K562 (cell line): ENCODE measurements at regions not wholly inside any gene's neighbourhood (a gene's known extent, or its start where the extent isn't known, plus 50 kb on each side); places are given as distances from the start of the nearest gene placed in this dataset.

ENCODE experiments used
- ATAC-seq: fragments of 200-7000 bp; cut with Tn5 transposase; 3 replicates; pipeline ENCODE4 v1.9.1; 2020; ENCODE audit warnings: moderate library complexity
- BruUV-seq: library from RNA; stranded (reverse); fragments of 400-500 nt; replicated peaks from 2 replicates; lab custom pipeline; 2021; lab: Mats Ljungman, UMichigan
- CTCF ChIA-PET: fragments of 300-600 bp; formaldehyde crosslinking; extraction: SDS; loops from one replicate; lab custom pipeline; 2021; ENCODE audit warnings: low intra/inter-chr PET ratio; lab: Yijun Ruan, JAX
- POLR2A ChIA-PET: fragments of 300-600, 350-650 bp; sonication (Branson Sonifier 250); formaldehyde crosslinking; extraction: SDS; loops from one replicate; lab custom pipeline; 2021; ENCODE audit warnings: antibody characterized with exemption, inconsistent platforms; lab: Yijun Ruan, JAX
- DNase-seq, 4 experiments: peaks; one replicate each; pipeline versions ENCODE4 v3.0.0 to v3.0.0-alpha.2; 2011 to 2018; ENCODE audit warnings: low spot score in 3 of 4, mixed read lengths in 3 of 4; ENCODE audit errors: extremely low read depth in 1 of 4
- FAIRE-seq: peaks from 2 replicates; lab custom pipeline; 2011; peaks lifted over from hg19 to GRCh38; lab: Jason Lieb, UNC
- H2AFZ ChIP-seq: 2 replicates; pipeline ENCODE4 v1.6.0; 2011; ENCODE audit warnings: low read depth, low read length, control low read depth, inconsistent platforms
- H3K27ac ChIP-seq: fragments of 200-600 bp; 3 replicates; pipeline ENCODE4 v1.8.0; 2011; ENCODE audit warnings: low read depth, mild to moderate bottlenecking, control low read depth, inconsistent platforms, low read length, moderate library complexity, mixed read lengths; ENCODE audit errors: extremely low read depth
- H3K27me3 ChIP-seq, 2 experiments: fragments of 300-600 bp in 1 of 2; 2 replicates in 1 of 2; 3 replicates in 1 of 2; pipeline versions ENCODE4 v1.6.0 to v1.8.0; 2011; ENCODE audit warnings: inconsistent platforms in 2 of 2, low read length in 2 of 2, mild to moderate bottlenecking in 1 of 2, mixed read lengths in 1 of 2, moderate library complexity in 1 of 2; ENCODE audit not compliant: control insufficient read depth in 2 of 2, insufficient read depth in 2 of 2
- H3K36me3 ChIP-seq: fragments of 300-600 bp; 3 replicates; pipeline ENCODE4 v1.8.0; 2011; ENCODE audit warnings: mild to moderate bottlenecking, low read length, inconsistent platforms; ENCODE audit not compliant: control insufficient read depth, insufficient read depth
- H3K4me1 ChIP-seq, 2 experiments: fragments of 200-600 bp in 1 of 2; replicated peaks in 1 of 2; 2 replicates in 1 of 2; 3 replicates in 1 of 2; pipeline versions ENCODE4 v1.5.1 to v1.8.0; 2011; ENCODE audit warnings: inconsistent platforms in 2 of 2, low read length in 2 of 2, mild to moderate bottlenecking in 1 of 2, mixed read lengths in 1 of 2, moderate library complexity in 1 of 2; ENCODE audit not compliant: control insufficient read depth in 2 of 2, insufficient read depth in 2 of 2
- H3K4me2 ChIP-seq: 2 replicates; pipeline ENCODE4 v1.6.1; 2011; ENCODE audit warnings: low read length, control low read depth, inconsistent platforms, mixed read lengths; ENCODE audit not compliant: insufficient read depth
- H3K4me3 ChIP-seq: fragments of 200-600 bp; sonication (generic), shearing (Covaris generic); 2 replicates; pipeline ENCODE4 v1.5.1; 2016; ENCODE audit warnings: control low read depth, inconsistent platforms
- H3K79me2 ChIP-seq: fragments of 200-600 bp; 3 replicates; pipeline ENCODE4 v1.8.0; 2011; ENCODE audit warnings: low read length, inconsistent platforms; ENCODE audit not compliant: control insufficient read depth, insufficient read depth
- H3K9ac ChIP-seq, 2 experiments: 2 replicates each; pipeline versions ENCODE4 v1.6.0 to v1.6.1; 2011; ENCODE audit warnings: low read depth in 2 of 2, low read length in 2 of 2, control low read depth in 1 of 2, inconsistent platforms in 1 of 2, mild to moderate bottlenecking in 1 of 2, mixed read lengths in 1 of 2; ENCODE audit not compliant: insufficient read depth in 1 of 2
- H3K9me1 ChIP-seq: one replicate; pipeline ENCODE4 v1.6.0; 2011; ENCODE audit warnings: inconsistent platforms, mild to moderate bottlenecking, low read length, moderate library complexity; ENCODE audit not compliant: control insufficient read depth, insufficient read depth
- H3K9me3 ChIP-seq: replicated peaks from 2 replicates; pipeline ENCODE4 v1.5.1; 2011; ENCODE audit warnings: low read depth, low read length, inconsistent platforms; ENCODE audit not compliant: control insufficient read depth, insufficient read depth
- H4K20me1 ChIP-seq: replicated peaks from 2 replicates; pipeline ENCODE4 v1.6.1; 2011; ENCODE audit warnings: low read length, inconsistent platforms, mixed read lengths; ENCODE audit not compliant: control insufficient read depth, insufficient read depth
- ETV5 ChIP-seq: sonication (generic); formaldehyde crosslinking; IDR thresholded peaks from 2 replicates; pipeline ENCODE4 v1.4.0; 2020; ENCODE audit warnings: low read depth, mild to moderate bottlenecking, missing genetic modification reagents
- MTF1 ChIP-seq: fragments of 250-450 bp; sonication (Bioruptor Pico); IDR thresholded peaks from 2 replicates; pipeline ENCODE4 v1.9.0; 2021; ENCODE audit warnings: moderate library complexity, mild to moderate bottlenecking, inconsistent platforms, borderline replicate concordance
- NCOR1 ChIP-seq: fragments of 450-650 bp; IDR thresholded peaks from 2 replicates; pipeline ENCODE4 v1.6.1; 2016; ENCODE audit warnings: mild to moderate bottlenecking, moderate library complexity
- NELFE ChIP-seq: IDR thresholded peaks from 2 replicates; pipeline ENCODE4 v1.6.1; 2011; ENCODE audit warnings: mild to moderate bottlenecking; ENCODE audit not compliant: insufficient read depth, insufficient read length
- NFE2 ChIP-seq: IDR thresholded peaks from 2 replicates; pipeline ENCODE4 v1.6.1; 2014; ENCODE audit warnings: antibody characterized with exemption, low read depth
- RNF219 ChIP-seq: fragments of 250-450 bp; sonication (Bioruptor Pico); IDR thresholded peaks from 2 replicates; pipeline ENCODE4 v1.5.0; 2022; ENCODE audit warnings: mild to moderate bottlenecking
- SUPT5H ChIP-seq: fragments of 450-650 bp; IDR thresholded peaks from 2 replicates; pipeline ENCODE4 v1.6.1; 2016
- TCF3 ChIP-seq: sonication (generic); formaldehyde crosslinking; IDR thresholded peaks from 2 replicates; pipeline ENCODE4 v1.4.0; 2020; ENCODE audit warnings: mild to moderate bottlenecking, missing genetic modification reagents
- ZNF146 ChIP-seq: IDR thresholded peaks from one replicate; pipeline ENCODE4 v1.6.1; 2018; ENCODE audit warnings: missing compliant biosample characterization; ENCODE audit not compliant: unreplicated experiment
- ZNF668 ChIP-seq: fragments of 250-450 bp; sonication (Bioruptor Pico); IDR thresholded peaks from 2 replicates; pipeline ENCODE4 v1.8.0; 2022; ENCODE audit warnings: mild to moderate bottlenecking, inconsistent platforms
- WGBS: fragments of 100-300 bp; shearing (Covaris generic); methylation state at CpG from one replicate; pipeline ENCODE4 v1.1.6; 2016; ENCODE audit warnings: low coverage, mixed read lengths; ENCODE audit not compliant: insufficient coverage; ENCODE audit errors: missing lambda C conversion rate; 5-methylcytosine and 5-hydroxymethylcytosine counted together
- in situ Hi-C: fragments of 300-500 bp; cut with MboI; formaldehyde crosslinking; loops from 4 replicates; pipeline ENCODE4 v1.15.0; 2018; ENCODE audit warnings: inconsistent platforms, mixed read lengths
- intact Hi-C: fragments of 100-400 bp; cut with micrococcal nuclease; formaldehyde crosslinking; loops from 2 replicates; pipeline ENCODE4 v1.14.2; 2022
- TF ChIP-seq, protein P1 (sequence below): fragments of 250-450 bp; sonication (Bioruptor Pico); IDR thresholded peaks from 2 replicates; pipeline ENCODE4 v1.8.0; 2022; ENCODE audit warnings: inconsistent platforms, mild to moderate bottlenecking, moderate library complexity, borderline replicate concordance

- Histone ChIP-seq H2AFZ (no peak overlapping the region), H3K4me3 (no peak overlapping the region), H3K27me3 (no peaks in the 10 kb centered on the region), H3K4me2 (no peak overlapping the region), H3K9ac (peak overlapping the region in 1 of 2 experiments; percentile 53; a peak in 2 of 4 replicates), H3K9me3 (no peaks in the 10 kb centered on the region), H3K36me3 (no peaks in the 10 kb centered on the region; the same call in 2 of the 3 replicates), H4K20me1 (peaks cover 19% of the 10 kb centered on the region; the same call in 1 of the 2 replicates), H3K79me2 (peaks cover 6% of the 10 kb centered on the region; the same call in 1 of the 3 replicates), H3K27ac (no peak overlapping the region), H3K9me1 (no peaks in the 10 kb centered on the region), H3K4me1 (peaks cover 5 to 80% of the 10 kb centered on the region in 2 experiments; a peak in 4 of 5 replicates)
- no peak for DNase-seq
- no TSS peak for BruUV-seq
- ChIA-PET CTCF (no interaction called here), POLR2A (interaction anchor here (0.9 to 1.6 kb wide), 6 partner anchors 11 to 41 kb away, joined by 3 to 7 read pairs (median 5); no protein-coding TSS in a partner anchor)
- no peak for ATAC-seq
- FAIRE-seq: no peak
- intact Hi-C loops: no loop called here
- WGBS: 61% methylated on average over 7 of the region's 7 CpGs
- TF ChIP-seq MTF1 (CRISPR knock-in tag): no peak
- TF ChIP-seq NCOR1: no peak
- TF ChIP-seq, protein P1, sequence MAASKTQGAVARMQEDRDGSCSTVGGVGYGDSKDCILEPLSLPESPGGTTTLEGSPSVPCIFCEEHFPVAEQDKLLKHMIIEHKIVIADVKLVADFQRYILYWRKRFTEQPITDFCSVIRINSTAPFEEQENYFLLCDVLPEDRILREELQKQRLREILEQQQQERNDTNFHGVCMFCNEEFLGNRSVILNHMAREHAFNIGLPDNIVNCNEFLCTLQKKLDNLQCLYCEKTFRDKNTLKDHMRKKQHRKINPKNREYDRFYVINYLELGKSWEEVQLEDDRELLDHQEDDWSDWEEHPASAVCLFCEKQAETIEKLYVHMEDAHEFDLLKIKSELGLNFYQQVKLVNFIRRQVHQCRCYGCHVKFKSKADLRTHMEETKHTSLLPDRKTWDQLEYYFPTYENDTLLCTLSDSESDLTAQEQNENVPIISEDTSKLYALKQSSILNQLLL: no peak
- TF ChIP-seq ZNF668 (CRISPR knock-in tag): no peak
- TF ChIP-seq ZNF146: no peak
- no peak for TF ChIP-seq NFE2
- TF ChIP-seq ETV5 (CRISPR knock-in tag): no peak
- no peak for TF ChIP-seq TCF3 (CRISPR knock-in tag)
- TF ChIP-seq RNF219: no peak
- no peak for TF ChIP-seq SUPT5H
- no peak for TF ChIP-seq NELFE
- in situ Hi-C loops: no loop called here
Measured at GRCh38 chr16:85512808-85513115, 100.4 kb upstream of the GSE1 start.
